Trophoblast cell (in vitro differentiated cells and primary cell): ENCODE measurements at regions not wholly inside any gene's neighbourhood (a gene's known extent, or its start where the extent isn't known, plus 50 kb on each side); places are given as distances from the start of the nearest gene placed in this dataset.

Experiments
- DNase-seq, 2 donors: peaks; one replicate each; pipeline ENCODE4 v3.0.0-alpha.2; 2016
- H2AFZ ChIP-seq: 2 replicates; pipeline ENCODE4 v1.6.1; 2013; ENCODE audit warnings: low read length, moderate library complexity, mild to moderate bottlenecking; ENCODE audit not compliant: insufficient read depth, poor library complexity
- H2AK5ac ChIP-seq: 2 replicates; pipeline ENCODE4 v1.6.1; 2013; ENCODE audit warnings: mild to moderate bottlenecking, low read length
- H2BK120ac ChIP-seq: 2 replicates; pipeline ENCODE4 v1.6.1; 2013; ENCODE audit warnings: low read length, mild to moderate bottlenecking, moderate library complexity; ENCODE audit not compliant: insufficient read depth, poor library complexity
- H2BK12ac ChIP-seq: 2 replicates; pipeline ENCODE4 v1.6.1; 2013; ENCODE audit warnings: mild to moderate bottlenecking, low read length, moderate library complexity
- H2BK5ac ChIP-seq: 2 replicates; pipeline ENCODE4 v1.6.1; 2013; ENCODE audit warnings: low read length, low read depth, moderate library complexity, mild to moderate bottlenecking; ENCODE audit not compliant: poor library complexity
- H3K14ac ChIP-seq: 2 replicates; pipeline ENCODE4 v1.6.1; 2013; ENCODE audit warnings: mild to moderate bottlenecking, low read length
- H3K18ac ChIP-seq: 2 replicates; pipeline ENCODE4 v1.6.1; 2013; ENCODE audit warnings: mild to moderate bottlenecking, low read length
- H3K23ac ChIP-seq: 2 replicates; pipeline ENCODE4 v1.6.1; 2013; ENCODE audit warnings: low read length
- H3K27ac ChIP-seq: 2 replicates; pipeline ENCODE4 v1.5.1; 2013; ENCODE audit warnings: low read depth, mild to moderate bottlenecking, inconsistent platforms, low read length, moderate library complexity
- H3K27me3 ChIP-seq: 2 replicates; pipeline ENCODE4 v1.6.1; 2013; ENCODE audit warnings: inconsistent platforms, mild to moderate bottlenecking, low read length, moderate library complexity; ENCODE audit not compliant: insufficient read depth
- H3K36me3 ChIP-seq, 2 experiments: 1 replicate in 1 of 2; 2 replicates in 1 of 2; pipeline ENCODE4 v1.6.1; 2013; ENCODE audit warnings: low read length in 2 of 2, mild to moderate bottlenecking in 2 of 2, moderate library complexity in 1 of 2; ENCODE audit not compliant: insufficient read depth in 2 of 2, control insufficient read depth in 1 of 2
- H3K4ac ChIP-seq: 2 replicates; pipeline ENCODE4 v1.6.1; 2013; ENCODE audit warnings: low read depth, mild to moderate bottlenecking, low read length, moderate library complexity
- H3K4me1 ChIP-seq, 2 experiments: 1 replicate in 1 of 2; 2 replicates in 1 of 2; pipeline ENCODE4 v1.6.1; 2013; ENCODE audit warnings: low read length in 2 of 2, mild to moderate bottlenecking in 2 of 2, moderate library complexity in 1 of 2; ENCODE audit not compliant: insufficient read depth in 2 of 2, control insufficient read depth in 1 of 2
- H3K4me2 ChIP-seq: 2 replicates; pipeline ENCODE4 v1.6.1; 2013; ENCODE audit warnings: inconsistent platforms, mild to moderate bottlenecking, low read length, moderate library complexity
- H3K4me3 ChIP-seq: 2 replicates; pipeline ENCODE4 v1.5.1; 2013; ENCODE audit warnings: mild to moderate bottlenecking, low read depth, low read length, inconsistent platforms
- H3K79me1 ChIP-seq: one replicate; pipeline ENCODE4 v1.6.1; 2013; ENCODE audit warnings: low read length
- H3K79me2 ChIP-seq: 2 replicates; pipeline ENCODE4 v1.6.1; 2013; ENCODE audit warnings: low read length, mild to moderate bottlenecking; ENCODE audit not compliant: control insufficient read depth, insufficient read depth, poor library complexity
- H3K9ac ChIP-seq: 2 replicates; pipeline ENCODE4 v1.6.1; 2013; ENCODE audit warnings: mild to moderate bottlenecking, low read length
- H3K9me3 ChIP-seq: 2 replicates; pipeline ENCODE4 v1.6.1; 2013; ENCODE audit warnings: low read depth, mild to moderate bottlenecking, control low read depth, inconsistent platforms, low read length; ENCODE audit not compliant: insufficient read depth
- H4K12ac ChIP-seq: 2 replicates; pipeline ENCODE4 v1.6.1; 2013; ENCODE audit warnings: low read depth, mild to moderate bottlenecking, low read length, moderate library complexity
- H4K8ac ChIP-seq: 2 replicates; pipeline ENCODE4 v1.6.1; 2013; ENCODE audit warnings: low read depth, mild to moderate bottlenecking, low read length, moderate library complexity
- H4K91ac ChIP-seq: one replicate; pipeline ENCODE4 v1.6.1; 2013; ENCODE audit warnings: low read depth, mild to moderate bottlenecking, low read length, moderate library complexity
- WGBS: extraction: QIAGEN DNeasy Blood & Tissue Kit; methylation state at CpG from one replicate; pipeline ENCODE4 v1.1.7; 2013; ENCODE audit warnings: missing lambda C conversion rate; ENCODE audit not compliant: insufficient read length, insufficient coverage; ENCODE audit errors: extremely low coverage; 5-methylcytosine and 5-hydroxymethylcytosine counted together

DNA sequence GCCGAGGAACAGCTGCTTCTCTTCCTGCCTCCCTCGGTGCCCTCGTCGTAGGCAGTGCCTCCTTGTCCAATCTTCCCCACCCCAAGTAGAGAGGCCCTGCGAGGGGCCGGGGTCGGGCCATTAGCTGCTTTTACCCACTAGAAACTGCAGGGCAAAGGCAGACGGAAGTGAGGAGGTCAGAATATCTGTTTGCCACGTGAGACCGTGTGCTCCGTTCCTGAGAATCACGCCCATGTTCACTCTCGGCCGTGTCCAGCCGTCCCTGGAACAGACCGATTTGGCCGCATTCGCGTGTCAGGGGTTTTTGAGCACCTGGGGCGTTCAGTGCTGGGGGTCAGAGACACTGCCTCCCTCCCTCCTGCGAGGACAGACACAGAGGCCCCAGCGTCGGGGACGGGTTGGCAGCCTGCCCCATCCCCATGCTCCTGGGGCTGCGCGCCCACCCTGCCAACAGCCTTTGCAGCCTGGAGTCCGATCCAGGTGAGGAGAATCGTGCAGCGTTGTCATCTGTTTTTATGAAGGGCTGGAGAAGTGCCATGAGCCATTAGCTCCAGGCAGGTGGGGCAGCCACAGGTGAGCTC lies 982.2 kb downstream of the BRD1 start:
- no peak overlapping the region for H4K12ac ChIP-seq
- H3K9me3 ChIP-seq = peaks cover 2% of the 10 kb centered on the region
- no peak overlapping the region for H3K4ac ChIP-seq
- H3K23ac ChIP-seq = no peak overlapping the region
- no peaks in the 10 kb centered on the region for H3K36me3 ChIP-seq
- no peak overlapping the region for H2BK5ac ChIP-seq
- no peaks in the 10 kb centered on the region for H3K79me2 ChIP-seq
- no peak overlapping the region for H2BK12ac ChIP-seq
- H3K14ac ChIP-seq = no peak overlapping the region
- H3K79me1 ChIP-seq = no peaks in the 10 kb centered on the region
- DNase-seq = no peak
- H3K18ac ChIP-seq = no peak overlapping the region
- WGBS = no CpG with 5 or more reads among the region's 29 CpGs
- no peak overlapping the region for H2AFZ ChIP-seq
- H3K4me1 ChIP-seq = no peaks in the 10 kb centered on the region
- no peak overlapping the region for H2BK120ac ChIP-seq
- no peak overlapping the region for H3K27ac ChIP-seq
- H3K27me3 ChIP-seq = no peaks in the 10 kb centered on the region
- H3K4me3 ChIP-seq = no peak overlapping the region
- H4K91ac ChIP-seq = no peak overlapping the region
- H3K4me2 ChIP-seq = no peak overlapping the region
- H4K8ac ChIP-seq = no peak overlapping the region
- no peak overlapping the region for H2AK5ac ChIP-seq
- no peak overlapping the region for H3K9ac ChIP-seq

DNA sequence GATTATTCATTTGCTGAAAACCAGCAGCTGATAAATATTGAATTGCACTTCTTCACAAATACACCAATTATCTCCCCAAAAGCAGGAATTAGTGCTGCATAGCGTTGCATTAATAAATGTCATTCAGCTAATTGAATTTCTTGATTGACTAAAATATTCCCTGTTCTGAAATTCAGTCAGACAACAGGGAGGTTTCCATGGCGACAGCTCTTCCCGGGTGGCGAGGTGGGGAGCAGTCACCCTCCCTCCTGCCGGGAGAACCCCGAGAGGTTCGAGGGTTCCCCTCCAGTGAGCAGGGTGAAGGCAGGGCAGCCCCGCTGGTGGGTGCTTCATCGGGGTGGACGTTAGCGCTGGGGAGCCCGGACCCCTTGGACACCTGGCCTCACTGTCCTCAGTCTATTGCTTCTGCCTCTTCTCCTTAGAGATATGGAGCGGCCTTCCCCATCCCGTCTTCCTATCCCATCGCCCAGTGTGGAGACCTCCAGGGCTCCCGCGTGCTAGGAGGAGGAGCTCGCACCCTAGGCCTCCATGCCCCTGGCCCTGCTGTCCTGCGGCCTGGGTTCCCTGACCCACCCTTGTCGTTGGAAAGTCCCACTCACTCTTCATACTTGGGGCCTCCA lies 983.5 kb downstream of the BRD1 start:
- Histone ChIP-seq H3K14ac (no peak overlapping the region), H3K36me3 (no peaks in the 10 kb centered on the region), H2AFZ (no peak overlapping the region), H2AK5ac (no peak overlapping the region), H3K4me2 (no peak overlapping the region), H3K79me1 (no peaks in the 10 kb centered on the region), H3K23ac (peak overlapping the region; percentile 27), H4K8ac (no peak overlapping the region), H2BK12ac (no peak overlapping the region), H3K18ac (no peak overlapping the region), H3K9me3 (no peaks in the 10 kb centered on the region), H3K27ac (no peak overlapping the region), H4K91ac (no peak overlapping the region), H3K4ac (no peak overlapping the region), H3K4me3 (no peak overlapping the region), H3K4me1 (no peaks in the 10 kb centered on the region), H3K9ac (no peak overlapping the region), H2BK120ac (no peak overlapping the region), H4K12ac (no peak overlapping the region), H2BK5ac (no peak overlapping the region), H3K27me3 (no peaks in the 10 kb centered on the region), H3K79me2 (no peaks in the 10 kb centered on the region)
- DNase-seq = no peak
- WGBS = no CpG with 5 or more reads among the region's 20 CpGs

DNA sequence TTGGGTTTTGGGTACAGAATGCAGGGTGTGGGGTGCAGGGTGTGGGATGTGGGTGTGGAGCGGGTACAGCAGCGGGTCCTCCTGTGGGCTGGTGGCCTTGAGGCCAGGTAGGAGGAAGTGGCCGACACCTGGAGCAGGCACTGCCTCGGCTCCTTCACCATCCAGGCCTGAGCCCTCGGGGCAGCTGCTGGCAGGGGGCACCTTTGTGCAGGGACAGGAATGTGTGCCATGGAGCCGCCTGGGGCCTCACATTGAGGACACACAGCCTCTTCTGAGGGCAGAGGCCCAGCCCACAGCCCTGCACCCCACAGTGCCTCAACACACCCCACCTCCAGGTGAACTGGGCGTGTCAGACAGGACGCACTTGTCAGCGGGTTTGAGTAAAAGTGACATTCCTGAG lies 984.0 kb downstream of the BRD1 start:
- Histone ChIP-seq H3K79me1 (no peaks in the 10 kb centered on the region), H3K4ac (no peak overlapping the region), H3K14ac (no peak overlapping the region), H3K27me3 (no peaks in the 10 kb centered on the region), H3K27ac (no peak overlapping the region), H4K8ac (no peak overlapping the region), H3K4me3 (peak overlapping the region; percentile 42), H3K4me2 (no peak overlapping the region), H2BK12ac (no peak overlapping the region), H2AFZ (no peak overlapping the region), H3K79me2 (no peaks in the 10 kb centered on the region), H3K4me1 (no peaks in the 10 kb centered on the region), H3K9ac (no peak overlapping the region), H4K91ac (no peak overlapping the region), H2BK5ac (no peak overlapping the region), H3K23ac (no peak overlapping the region), H3K18ac (no peak overlapping the region), H2BK120ac (no peak overlapping the region), H2AK5ac (no peak overlapping the region), H3K9me3 (no peaks in the 10 kb centered on the region), H3K36me3 (no peaks in the 10 kb centered on the region), H4K12ac (no peak overlapping the region)
- DNase-seq = no peak
- WGBS = no CpG with 5 or more reads among the region's 9 CpGs

DNA sequence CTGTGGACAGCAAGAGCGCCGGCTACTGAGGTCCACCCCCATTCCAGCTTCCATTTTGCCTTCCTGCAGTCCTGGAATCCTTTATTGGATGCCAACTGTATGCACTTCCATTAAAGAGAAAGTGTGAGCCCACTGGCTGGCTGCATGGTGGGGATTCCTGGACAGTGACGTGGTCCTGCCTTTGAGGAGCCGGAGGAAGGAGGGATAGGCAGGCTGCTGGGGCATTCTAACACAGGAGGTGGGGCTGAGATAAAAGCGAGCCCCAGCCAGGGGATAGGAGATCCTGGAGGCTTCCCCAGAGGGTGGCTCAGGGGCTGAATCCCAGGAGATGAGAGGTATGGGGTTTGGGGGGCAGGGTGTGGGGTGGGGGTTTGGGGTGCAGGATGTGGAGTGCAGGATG lies 984.7 kb downstream of the BRD1 start:
- no peak overlapping the region for H2AFZ ChIP-seq
- no peaks in the 10 kb centered on the region for H3K27me3 ChIP-seq
- H2BK5ac ChIP-seq = no peak overlapping the region
- no peak overlapping the region for H4K8ac ChIP-seq
- no peak overlapping the region for H3K14ac ChIP-seq
- H3K23ac ChIP-seq = no peak overlapping the region
- no peak overlapping the region for H3K4me2 ChIP-seq
- no peak overlapping the region for H3K4ac ChIP-seq
- DNase-seq = no peak
- peaks cover 2% of the 10 kb centered on the region for H3K9me3 ChIP-seq
- no peak overlapping the region for H2AK5ac ChIP-seq
- no peak overlapping the region for H2BK120ac ChIP-seq
- no peak overlapping the region for H3K27ac ChIP-seq
- no peaks in the 10 kb centered on the region for H3K79me2 ChIP-seq
- H3K18ac ChIP-seq = no peak overlapping the region
- H3K36me3 ChIP-seq = no peaks in the 10 kb centered on the region
- no peak overlapping the region for H3K4me3 ChIP-seq
- no peak overlapping the region for H4K12ac ChIP-seq
- H3K79me1 ChIP-seq = no peaks in the 10 kb centered on the region
- WGBS = no CpG with 5 or more reads among the region's 5 CpGs
- no peak overlapping the region for H3K9ac ChIP-seq
- H4K91ac ChIP-seq = no peak overlapping the region
- H2BK12ac ChIP-seq = no peak overlapping the region
- H3K4me1 ChIP-seq = no peaks in the 10 kb centered on the region
